Parathyroid adenoma (tissue), 2 donors: ENCODE measurements at regions not wholly inside any gene's neighbourhood (a gene's known extent, or its start where the extent isn't known, plus 50 kb on each side); places are given as distances from the start of the nearest gene placed in this dataset.
"Not testable (repeated sequence)": the region's sequence is repeated elsewhere in the genome, so short reads cannot be mapped to it uniquely, and the experiment has no call there.

Source experiments
- H2AFZ ChIP-seq: fragments of 300-600 bp; sonication (generic); one replicate; pipeline ENCODE4 v1.7.0; 2017; ENCODE audit warnings: antibody characterized with exemption, mild to moderate bottlenecking
- H3K27ac ChIP-seq: fragments of 300-600 bp; sonication (generic); one replicate; pipeline ENCODE4 v1.7.0; 2017
- H3K27me3 ChIP-seq: fragments of 300-600 bp; sonication (generic); one replicate; pipeline ENCODE4 v1.7.0; 2017; ENCODE audit warnings: low read length; ENCODE audit not compliant: control insufficient read depth, insufficient read depth
- H3K36me3 ChIP-seq: fragments of 300-600 bp; sonication (generic); one replicate; pipeline ENCODE4 v1.7.0; 2017; ENCODE audit warnings: low read length; ENCODE audit not compliant: control insufficient read depth, insufficient read depth
- H3K4me1 ChIP-seq: fragments of 300-600 bp; sonication (generic); one replicate; pipeline ENCODE4 v1.7.0; 2017; ENCODE audit warnings: control low read depth
- H3K4me2 ChIP-seq: fragments of 300-600 bp; sonication (generic); one replicate; pipeline ENCODE4 v1.7.0; 2017; ENCODE audit warnings: low read length
- H3K4me3 ChIP-seq: fragments of 300-600 bp; sonication (generic); one replicate; pipeline ENCODE4 v1.7.0; 2017; ENCODE audit warnings: low read depth, low read length
- H3K79me2 ChIP-seq: fragments of 300-600 bp; sonication (generic); one replicate; pipeline ENCODE4 v1.7.0; 2017; ENCODE audit warnings: control low read depth
- H3K9ac ChIP-seq: fragments of 300-600 bp; sonication (generic); one replicate; pipeline ENCODE4 v1.7.0; 2017; ENCODE audit warnings: mild to moderate bottlenecking
- H3K9me3 ChIP-seq: fragments of 300-600 bp; sonication (generic); one replicate; pipeline ENCODE4 v1.7.0; 2017; ENCODE audit warnings: low read length; ENCODE audit not compliant: control insufficient read depth
- TF ChIP-seq, protein P1 (sequence below): fragments of 300-600 bp; sonication (generic); IDR thresholded peaks from one replicate; pipeline ENCODE4 v1.7.0; 2017; ENCODE audit warnings: antibody characterized with exemption, mild to moderate bottlenecking
- donor health status: primary hyperparathyroidism.

DNA sequence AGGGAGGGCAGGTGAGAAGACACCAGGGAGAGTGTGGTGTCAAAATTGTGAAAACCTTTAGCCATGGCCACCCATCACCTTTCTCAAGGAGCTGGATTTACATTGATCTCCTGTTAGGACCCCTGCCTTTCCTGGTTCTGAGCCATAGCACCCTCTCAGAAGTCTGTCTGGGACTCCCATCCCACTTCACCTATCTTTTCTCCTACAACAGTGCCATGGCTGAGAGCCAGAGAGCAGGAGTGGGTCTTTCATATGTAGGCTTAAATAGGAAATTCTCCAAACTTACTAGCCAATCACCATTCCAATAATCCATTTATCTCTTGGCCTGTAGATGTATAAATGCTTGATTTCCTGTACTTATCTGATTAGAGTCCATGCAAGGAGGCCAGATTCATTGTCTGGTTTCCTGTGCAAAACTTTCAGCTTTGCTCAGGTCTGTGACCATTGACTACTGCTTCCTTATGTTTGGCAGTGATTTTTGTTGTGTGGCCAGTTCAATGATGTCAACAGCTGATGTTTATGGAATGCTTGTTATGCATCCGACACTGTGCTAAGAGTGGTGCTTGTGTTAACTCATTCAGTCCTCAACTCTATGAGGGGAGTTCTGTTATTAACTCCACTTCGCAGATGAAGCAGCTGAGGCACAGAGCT lies 57.6 kb upstream of the IGFBP5 start:
- H3K4me3 ChIP-seq = no peak overlapping the region
- no peak overlapping the region for H3K4me2 ChIP-seq
- H3K9me3 ChIP-seq = no peaks in the 10 kb centered on the region
- H3K36me3 ChIP-seq = no peaks in the 10 kb centered on the region
- no peak overlapping the region for H3K27ac ChIP-seq
- TF ChIP-seq, protein P1, sequence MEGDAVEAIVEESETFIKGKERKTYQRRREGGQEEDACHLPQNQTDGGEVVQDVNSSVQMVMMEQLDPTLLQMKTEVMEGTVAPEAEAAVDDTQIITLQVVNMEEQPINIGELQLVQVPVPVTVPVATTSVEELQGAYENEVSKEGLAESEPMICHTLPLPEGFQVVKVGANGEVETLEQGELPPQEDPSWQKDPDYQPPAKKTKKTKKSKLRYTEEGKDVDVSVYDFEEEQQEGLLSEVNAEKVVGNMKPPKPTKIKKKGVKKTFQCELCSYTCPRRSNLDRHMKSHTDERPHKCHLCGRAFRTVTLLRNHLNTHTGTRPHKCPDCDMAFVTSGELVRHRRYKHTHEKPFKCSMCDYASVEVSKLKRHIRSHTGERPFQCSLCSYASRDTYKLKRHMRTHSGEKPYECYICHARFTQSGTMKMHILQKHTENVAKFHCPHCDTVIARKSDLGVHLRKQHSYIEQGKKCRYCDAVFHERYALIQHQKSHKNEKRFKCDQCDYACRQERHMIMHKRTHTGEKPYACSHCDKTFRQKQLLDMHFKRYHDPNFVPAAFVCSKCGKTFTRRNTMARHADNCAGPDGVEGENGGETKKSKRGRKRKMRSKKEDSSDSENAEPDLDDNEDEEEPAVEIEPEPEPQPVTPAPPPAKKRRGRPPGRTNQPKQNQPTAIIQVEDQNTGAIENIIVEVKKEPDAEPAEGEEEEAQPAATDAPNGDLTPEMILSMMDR = no peak
- H2AFZ ChIP-seq = no peak overlapping the region
- H3K79me2 ChIP-seq = no peaks in the 10 kb centered on the region
- H3K27me3 ChIP-seq = no peaks in the 10 kb centered on the region
- H3K4me1 ChIP-seq = peaks cover 10% of the 10 kb centered on the region
- no peak overlapping the region for H3K9ac ChIP-seq

DNA sequence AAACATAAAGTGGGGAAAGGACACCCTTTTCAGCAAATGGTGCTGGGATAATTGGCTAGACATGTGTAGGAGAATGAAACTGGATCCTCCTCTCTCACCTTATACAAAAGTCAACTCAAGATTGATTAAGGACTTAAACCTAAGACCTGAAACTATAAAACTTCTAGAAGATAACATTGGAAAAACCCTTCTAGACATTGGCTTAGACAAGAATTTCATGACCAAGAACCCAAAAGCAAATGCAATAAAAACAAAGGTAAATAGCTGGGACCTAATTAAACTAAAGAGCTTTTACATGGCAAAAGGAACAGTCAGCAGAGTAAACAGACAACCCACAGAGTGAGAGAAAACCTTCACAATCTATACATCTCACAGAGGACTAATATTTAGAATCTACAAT lies 55.4 kb upstream of the IGFBP5 start:
- not testable (repeated sequence) for H3K36me3 ChIP-seq, H2AFZ ChIP-seq, H3K4me3 ChIP-seq, H3K4me2 ChIP-seq, H3K4me1 ChIP-seq, H3K9me3 ChIP-seq, H3K27ac ChIP-seq, H3K9ac ChIP-seq, H3K79me2 ChIP-seq, H3K27me3 ChIP-seq

DNA sequence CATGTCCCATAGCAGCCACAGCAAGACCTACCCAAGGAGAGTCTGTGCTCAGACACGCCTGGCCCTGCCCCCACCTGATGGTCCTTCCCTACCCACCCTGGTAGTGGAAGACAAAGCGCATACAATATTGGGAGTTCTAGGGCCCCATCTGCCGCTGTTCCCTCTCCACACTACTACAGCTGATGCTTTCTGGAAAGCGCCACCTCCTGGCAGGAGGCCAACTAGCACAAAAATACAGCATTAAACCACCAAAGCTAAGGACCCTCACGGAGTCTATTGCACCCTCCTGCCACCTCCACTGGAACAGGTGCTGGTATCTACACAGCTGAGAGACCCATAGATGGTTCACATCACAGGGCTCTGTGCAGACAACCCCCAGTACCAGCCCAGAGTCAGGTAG lies 50.9 kb upstream of the IGFBP5 start:
- H3K9me3 ChIP-seq, H3K79me2 ChIP-seq, H3K4me1 ChIP-seq: not testable (repeated sequence)

DNA sequence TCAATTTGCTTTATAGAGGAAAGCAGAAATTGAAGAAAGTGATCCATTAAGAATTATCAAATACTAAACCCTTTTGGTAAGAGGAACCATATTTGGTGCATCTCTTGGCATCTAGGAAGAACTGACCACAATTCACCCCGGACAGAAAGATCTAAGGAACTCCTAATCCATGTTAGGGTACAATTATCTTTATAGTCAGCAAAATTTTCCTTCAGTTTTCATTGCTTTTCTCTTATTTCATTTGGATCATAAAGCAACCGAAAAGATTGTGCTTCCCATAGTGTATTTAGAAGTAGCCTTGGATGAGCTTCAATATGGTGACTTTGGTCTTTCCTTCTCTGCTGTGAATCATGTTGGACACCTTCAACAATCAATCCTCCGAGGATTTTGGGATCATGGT lies 50.1 kb upstream of the IGFBP5 start:
- Histone ChIP-seq H3K9me3 (no peaks in the 10 kb centered on the region), H3K9ac (no peak overlapping the region), H3K4me2 (no peak overlapping the region), H3K79me2 (no peaks in the 10 kb centered on the region), H3K4me3 (no peak overlapping the region), H3K4me1 (peaks cover 9% of the 10 kb centered on the region), H3K36me3 (no peaks in the 10 kb centered on the region), H3K27me3 (no peaks in the 10 kb centered on the region), H2AFZ (no peak overlapping the region), H3K27ac (no peak overlapping the region)
- TF ChIP-seq, protein P1 = no peak

More for the DNA sequence above, 50.9 kb upstream of the IGFBP5 start:
- H3K36me3 ChIP-seq, H3K4me3 ChIP-seq, H3K4me2 ChIP-seq, H3K27me3 ChIP-seq, H2AFZ ChIP-seq, H3K9ac ChIP-seq, H3K27ac ChIP-seq: not testable (repeated sequence)
